CD4-positive, alpha-beta T cell treated with Interleukin-4 for 1 hour (primary cell): ENCODE measurements at regions not wholly inside any gene's neighbourhood (a gene's known extent, or its start where the extent isn't known, plus 50 kb on each side); places are given as distances from the start of the nearest gene placed in this dataset.
"Not testable (repeated sequence)": the region's sequence is repeated elsewhere in the genome, so short reads cannot be mapped to it uniquely, and the experiment has no call there.

Experiments
- DNase-seq, 2 donors: peaks; one replicate each; pipeline ENCODE4 v3.0.0-alpha.2; 2020 to 2022

DNA sequence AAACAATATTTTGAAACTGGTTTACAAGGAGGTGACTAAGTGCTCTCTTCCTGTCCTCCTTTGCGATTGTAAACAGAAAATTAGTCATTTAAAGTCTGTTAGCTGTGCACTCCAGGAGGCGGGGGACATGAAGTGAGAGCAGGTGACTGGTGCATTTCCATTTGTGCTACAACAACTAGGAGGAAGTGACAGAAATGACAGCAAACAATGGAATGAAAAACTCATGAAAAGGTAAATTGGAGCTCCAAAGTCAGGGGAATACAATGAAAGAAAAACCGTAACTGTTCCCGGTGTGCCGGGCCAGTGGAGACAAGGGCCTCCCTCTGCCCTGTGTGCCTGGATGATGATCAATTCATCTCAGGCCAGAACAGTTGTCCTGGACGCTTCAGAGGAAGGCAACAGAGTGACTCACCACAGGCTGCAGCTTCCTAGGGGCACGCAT lies 439.9 kb downstream of the GADD45G start:
- DNase-seq, result no peak

DNA sequence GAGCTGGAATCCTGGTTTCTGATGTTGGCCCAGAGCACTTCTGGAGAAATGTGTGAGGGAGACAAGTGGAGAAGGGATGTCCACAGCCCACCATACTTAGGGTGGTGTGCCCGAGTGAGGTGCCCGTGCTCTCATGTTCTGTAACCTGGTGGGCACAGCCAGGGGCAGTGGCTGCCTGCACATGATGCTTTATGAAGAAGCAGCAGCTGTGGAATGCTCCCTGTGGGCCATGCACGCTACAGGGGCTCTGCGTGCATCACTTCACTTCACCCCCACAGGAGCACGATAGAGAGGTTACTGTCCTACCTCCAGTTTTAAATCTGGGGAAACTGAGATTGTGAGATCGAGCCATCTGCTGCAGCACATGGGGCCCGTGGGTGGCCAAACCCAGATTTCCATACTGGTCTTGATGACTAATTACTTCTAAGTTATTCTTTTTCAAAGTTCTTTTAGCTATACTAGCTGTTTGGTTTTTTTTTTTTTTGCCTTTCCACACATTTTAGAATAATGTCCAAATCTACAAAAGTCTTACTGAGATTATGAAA lies 441.6 kb downstream of the GADD45G start:
- DNase-seq, result no peak

DNA sequence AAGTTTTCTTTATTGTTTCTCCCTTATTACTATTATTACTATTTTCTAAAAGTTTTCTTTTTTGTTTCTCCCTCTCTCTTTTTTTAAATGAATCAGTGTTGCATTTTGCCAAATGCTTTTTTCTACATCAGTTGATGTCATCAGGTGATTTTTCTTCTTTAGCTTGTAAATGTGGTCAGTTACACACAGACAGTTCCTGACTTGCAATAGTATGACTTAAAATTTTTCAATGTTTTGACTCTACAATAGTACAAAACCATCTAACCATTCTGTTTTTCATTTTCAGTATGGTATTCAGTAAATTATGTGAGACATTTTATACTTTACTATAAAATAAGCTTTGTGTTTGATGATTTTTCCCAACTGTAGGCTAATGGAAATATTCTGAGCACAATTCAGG lies 443.0 kb downstream of the GADD45G start:
- DNase-seq, result no peak

DNA sequence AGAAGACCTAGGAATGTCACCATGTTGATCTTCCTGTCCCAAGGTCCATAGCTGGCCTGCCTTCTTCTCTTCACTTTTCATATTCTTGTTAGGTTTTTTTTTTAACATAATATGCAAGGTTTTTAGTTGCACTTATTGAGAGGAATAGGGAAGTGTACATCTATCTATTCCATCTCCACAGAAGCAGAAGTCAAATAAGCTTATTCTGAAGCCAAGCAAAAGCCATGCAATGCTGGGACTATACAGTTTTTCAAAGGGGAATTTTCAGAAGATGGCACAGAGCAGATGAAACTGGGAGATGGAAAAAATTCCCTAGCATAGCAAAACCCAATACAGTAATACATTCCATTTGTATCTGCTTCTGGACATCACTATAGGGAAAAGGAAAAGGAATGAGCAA lies 447.6 kb downstream of the GADD45G start:
- no peak for DNase-seq

DNA sequence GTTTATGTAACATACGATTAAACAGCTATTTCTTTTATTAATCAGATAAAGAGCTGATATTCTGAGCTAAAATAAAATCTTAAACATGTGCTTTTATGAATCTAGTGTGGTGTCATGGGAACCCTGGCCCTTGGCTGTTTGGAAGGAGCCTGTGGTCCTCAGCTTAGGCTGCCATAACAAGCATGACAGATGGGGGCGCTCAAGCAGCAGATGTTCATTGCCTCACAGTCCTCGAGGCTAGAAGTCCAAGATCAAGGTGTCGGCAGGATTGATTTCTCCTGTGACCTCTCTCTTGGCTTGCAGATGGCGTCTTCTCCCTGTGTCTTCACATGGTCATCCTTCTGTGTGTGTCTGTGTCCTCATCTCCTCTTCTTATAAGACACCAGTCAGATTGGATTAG lies 448.2 kb downstream of the GADD45G start:
- DNase-seq, result no peak

DNA sequence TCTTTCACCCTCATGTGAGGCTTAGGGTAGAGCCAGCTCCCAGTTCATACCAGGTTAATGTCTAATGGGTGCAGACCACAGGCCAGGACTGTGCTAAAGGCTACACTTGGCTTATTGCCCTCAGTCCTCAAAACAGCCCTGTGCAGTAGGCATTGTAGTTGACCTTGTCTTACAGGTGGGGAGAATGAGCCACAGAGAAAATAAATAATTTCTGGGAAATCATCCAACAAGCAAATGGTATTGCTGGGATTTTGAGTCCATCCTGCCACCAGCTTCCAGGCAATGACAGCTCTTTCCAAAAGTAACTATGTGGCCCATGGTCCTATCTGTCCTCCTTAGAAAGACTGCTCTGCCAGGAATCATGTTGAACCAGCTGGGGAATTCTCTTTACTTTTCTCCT lies 450.0 kb downstream of the GADD45G start:
- DNase-seq, result no peak

DNA sequence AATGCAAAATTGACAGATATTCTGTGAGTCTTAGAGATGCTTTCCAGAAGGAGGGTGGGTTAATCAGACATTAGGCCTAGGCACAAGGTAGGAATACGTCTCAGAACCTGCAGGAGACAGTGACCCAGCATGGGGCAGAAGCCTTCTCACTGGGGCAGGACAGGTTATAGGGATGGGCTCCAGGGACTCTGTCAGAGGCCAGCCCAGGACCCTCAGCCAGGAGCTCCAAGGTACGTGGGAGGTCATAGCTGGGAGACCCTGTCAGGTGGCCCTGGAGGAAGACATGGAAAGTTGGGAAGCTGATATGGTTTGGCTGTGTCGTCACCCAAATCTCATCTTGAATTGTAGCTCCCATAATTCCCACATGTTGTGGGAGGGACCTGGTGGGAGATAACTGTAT lies 450.4 kb downstream of the GADD45G start:
- no peak for DNase-seq

DNA sequence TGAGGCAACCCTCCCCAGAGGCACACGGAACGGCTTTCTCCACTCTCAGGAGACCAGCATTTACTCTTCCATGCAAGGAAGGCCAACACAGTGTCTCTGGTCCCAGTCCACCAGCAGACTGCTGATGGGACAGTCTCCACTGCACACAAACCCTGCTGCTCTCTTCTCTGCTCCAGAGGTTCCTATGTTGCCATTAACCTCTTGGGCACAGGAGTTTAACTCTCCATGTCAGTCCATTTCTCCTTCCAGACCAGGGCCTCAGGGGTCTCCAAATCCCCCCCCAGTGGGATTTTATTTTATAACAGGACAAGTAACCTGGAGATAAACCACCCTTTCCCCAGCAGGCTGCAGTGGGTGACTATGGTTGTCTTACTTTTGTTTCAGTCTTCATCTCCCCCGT lies 452.5 kb downstream of the GADD45G start:
- DNase-seq, result no peak

DNA sequence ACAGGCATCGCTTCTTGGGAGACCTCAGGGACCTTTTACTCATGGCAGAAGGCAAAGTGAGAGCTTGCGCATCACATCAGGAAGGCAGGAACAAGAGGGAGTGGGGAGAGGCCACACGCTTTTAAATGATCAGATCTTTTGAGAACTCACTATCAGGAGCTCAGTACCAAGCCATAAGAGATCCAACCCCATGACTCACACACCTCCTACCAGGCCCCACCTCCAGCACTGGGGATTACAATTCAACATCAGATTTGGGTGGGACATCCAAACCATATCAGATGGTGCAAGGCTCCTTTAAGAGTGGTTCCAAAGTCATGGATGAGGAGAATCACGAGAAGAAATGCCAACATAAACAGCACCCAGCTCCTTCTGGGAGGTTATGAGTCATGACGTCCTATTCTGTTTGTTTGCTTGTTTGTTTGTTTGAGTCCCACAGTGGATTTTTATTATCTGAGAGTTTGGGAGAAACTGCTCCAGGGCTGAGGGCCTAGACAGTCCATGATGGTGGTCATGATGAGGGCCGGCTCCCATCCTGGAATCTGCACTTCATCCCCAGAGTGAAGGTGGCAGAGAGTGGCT lies 453.5 kb downstream of the GADD45G start:
- no peak for DNase-seq

DNA sequence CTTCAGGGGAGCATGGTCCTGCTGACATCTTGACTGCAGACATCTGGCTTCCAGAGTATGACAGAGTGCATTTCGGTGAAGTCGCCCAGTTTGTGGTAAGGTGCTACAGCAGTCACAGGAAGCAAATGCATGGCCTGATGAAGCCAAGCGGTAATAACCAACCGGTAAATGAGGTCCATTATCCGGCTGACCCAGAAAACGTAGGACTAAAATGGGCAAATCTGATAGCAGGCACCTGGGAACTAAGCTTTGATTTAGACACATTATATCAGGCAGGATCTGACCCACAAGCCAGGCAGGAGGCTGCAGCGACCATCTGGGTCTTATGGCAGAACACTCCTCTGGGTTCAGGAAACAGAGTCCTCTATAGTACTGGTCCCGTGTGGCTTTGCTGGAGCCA lies 454.6 kb downstream of the GADD45G start:
- DNase-seq, result no peak

DNA sequence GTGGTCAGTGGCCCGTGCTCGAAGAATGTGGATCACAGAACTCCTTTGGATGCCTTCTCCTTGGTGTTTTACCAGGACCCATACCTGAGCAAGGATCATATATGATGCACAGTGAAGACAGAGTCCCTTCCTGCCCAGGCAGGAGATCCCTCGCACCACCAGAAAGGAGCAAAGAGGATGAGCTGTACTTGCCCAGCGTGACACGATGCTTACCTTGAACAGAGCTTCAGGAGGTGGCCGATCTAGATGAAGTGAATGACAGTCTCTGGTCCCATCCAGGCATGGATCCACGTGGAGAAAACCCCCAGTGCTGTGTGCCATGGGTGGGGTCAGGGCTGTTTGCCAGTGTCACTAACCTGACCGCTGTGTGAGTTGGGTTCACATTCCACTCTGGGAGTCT lies 455.4 kb downstream of the GADD45G start:
- no peak for DNase-seq

DNA sequence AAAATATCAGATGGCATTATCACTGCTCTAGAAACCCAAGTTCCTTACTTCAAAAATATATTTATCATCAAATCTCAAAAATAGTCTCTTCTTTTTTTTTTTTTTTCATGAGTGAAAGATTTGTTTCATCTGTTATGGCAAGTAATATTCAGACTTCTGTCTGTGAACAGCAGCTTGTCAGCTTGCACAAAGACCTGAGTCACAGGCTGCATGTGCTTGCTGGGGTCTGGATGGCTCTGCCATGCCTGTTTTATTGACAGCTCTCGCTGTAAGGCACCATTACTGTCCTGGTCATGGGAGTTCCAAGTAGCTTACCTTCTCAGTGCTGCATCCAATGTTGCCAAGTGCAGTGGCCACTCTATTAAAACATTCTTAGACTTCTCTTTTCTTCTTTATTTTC lies 456.4 kb downstream of the GADD45G start:
- DNase-seq, result no peak

DNA sequence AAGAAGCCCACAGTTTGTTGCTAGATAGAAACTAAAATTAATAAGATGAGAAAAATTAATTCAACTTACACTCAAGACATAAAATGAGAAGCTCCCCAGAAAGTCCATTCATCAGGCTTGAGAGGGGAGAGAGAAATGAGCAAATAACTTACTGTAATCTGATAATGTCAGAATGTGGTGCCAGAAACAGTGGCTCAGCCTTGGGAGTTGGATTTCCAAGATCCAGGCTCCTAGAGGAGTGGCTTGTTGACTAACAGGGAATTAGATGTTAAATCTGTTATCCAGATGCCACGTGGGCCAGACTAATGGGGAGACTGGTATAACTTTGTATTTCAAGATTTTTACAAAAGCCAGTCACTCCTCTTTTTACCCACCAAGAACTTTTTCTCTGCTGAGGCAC lies 458.2 kb downstream of the GADD45G start:
- DNase-seq, result no peak

DNA sequence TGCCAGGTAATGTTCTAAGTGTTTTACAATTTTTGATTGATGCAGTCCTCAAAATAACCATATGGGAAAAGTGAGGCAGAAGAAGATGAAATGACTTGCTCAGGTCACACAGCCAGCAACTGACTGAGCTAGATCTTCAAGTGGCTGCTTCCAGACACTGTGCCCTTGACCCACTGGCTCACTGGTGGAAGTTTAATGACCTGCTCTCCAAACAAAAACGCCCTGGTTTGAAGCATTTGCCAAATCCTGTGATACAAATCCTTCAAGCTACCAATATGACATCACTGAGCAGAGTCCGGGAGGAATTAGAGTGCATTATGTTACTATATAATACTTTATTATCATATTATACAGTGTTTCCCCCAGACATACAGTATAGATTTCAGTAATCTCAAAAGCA lies 459.4 kb downstream of the GADD45G start:
- no peak for DNase-seq

DNA sequence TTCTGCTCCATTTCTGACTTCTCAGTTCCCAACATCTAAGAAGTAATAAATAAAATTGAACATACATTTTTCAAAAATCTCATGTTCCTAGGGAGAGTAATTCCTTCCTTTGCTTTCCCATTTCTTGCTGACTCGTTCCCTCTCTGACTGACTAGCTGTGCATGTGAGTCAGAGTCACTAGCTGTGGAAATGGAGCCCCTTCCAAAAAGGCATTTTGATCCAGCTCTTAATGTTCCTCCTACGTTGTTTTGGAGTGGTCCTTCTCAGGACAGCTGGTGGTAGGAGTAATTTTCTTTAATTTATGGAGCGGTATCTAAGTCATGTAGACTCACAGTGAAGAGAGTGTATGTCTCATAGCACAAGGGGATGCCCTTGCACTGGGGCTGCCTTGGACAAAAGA lies 460.2 kb downstream of the GADD45G start:
- no peak for DNase-seq

DNA sequence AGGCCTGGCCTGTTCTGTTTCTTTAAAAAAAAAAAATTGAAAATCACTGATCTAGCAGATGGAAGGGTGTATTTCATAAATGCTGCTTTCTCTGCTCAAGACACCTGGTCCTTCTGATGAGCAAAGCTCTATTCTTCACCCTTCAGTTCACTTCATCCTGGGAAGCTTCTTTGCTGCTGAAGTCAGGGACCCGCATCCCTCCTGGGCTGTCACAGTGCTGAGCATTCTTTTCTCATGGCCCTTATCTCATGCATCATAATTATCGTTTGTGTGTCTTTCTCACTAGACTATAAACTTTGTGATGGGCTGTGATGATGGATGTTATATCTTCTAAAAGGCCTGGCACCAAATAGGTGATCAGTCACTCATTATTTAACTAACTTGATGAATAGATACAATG lies 461.0 kb downstream of the GADD45G start:
- no peak for DNase-seq

DNA sequence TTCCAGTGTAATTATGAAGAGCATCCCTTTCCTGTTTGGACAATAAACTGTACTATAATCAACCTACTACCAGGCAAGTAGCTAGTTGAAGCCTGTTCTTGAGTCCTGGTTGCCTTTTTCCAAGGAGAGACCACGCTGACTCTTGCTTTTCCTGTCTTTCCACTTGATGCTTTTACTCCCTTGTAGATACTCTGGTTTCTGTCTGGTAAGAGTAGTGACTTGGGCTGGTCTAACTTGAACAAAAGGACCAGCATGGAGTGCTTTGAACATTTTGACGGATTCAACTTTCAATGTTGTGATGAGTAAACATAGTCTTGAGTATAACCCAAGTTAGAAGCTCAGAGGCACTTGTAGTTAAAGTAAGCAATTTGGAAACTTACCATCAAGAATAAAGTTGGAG lies 464.3 kb downstream of the GADD45G start:
- DNase-seq, result no peak

DNA sequence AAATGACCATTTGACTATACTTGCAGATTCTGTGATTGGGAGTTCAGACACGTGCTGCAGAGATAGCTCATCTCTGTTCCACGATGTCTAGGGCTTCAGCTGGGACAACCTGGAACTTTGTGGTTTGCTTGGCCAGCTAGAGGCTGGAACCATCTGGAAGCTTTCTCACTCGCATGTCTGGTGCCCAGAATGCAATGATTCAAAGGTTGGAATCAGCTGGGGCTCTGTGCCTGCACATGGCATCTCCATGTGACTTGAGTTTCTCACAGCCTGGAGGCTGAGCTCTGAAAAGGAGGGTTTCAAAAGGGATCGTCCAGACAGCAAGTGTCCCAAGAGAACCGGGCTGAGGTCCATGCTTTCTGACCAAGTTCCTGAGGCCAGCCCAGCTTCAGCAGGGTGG lies 465.2 kb downstream of the GADD45G start:
- no peak for DNase-seq

DNA sequence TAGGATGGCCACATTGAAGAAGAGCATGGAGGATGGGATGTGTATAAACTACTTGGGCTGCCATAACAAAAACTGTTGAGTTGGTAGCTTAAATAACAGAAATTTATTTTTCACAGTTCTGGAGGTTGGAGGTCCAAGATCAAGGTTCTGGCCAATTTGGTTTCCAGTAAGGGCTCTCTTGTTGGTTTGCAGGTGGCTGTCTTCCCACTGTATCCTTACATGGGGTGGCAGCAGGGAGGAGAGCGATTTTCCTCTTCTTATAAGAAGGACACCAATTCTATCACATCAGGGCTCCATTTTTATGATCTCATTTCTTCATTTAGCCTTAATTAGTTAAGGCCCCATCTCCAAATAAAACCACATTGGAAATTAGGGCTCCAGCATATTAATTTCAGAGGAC lies 465.7 kb downstream of the GADD45G start:
- no peak for DNase-seq

DNA sequence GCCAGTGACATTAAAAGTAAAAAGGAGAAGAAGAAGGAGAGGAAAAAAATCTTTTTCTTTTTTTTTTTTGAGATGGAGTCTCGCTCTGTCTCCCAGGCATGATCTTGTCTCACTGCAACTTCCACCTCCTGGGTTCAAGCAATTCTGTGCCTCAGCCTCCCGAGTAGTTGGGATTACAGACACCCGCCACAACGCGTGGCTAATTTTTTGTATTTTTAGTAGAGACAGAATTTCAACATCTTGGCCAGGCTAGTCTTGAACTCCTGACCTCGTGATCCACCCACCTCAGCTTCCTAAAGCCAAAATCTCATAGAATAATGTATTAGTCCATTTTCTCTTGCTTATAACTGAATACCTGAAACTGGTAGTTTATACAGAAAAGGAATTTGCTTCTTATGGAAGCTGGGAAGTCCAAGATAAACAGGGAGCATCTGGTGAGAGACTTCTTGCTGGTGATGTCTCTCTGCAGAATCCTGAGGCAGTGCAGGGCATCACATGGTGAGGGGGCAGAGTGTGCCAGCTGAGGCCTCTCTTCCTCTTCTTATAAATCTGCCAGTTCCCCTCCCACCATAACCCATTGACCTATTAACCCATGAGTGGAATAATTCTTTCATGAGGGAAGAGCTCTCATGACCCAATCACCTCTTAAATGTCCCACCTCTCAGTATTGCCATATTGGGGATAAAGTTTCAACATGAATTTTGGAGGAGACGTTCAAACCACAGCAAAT lies 466.3 kb downstream of the GADD45G start:
- DNase-seq, result no peak

DNA sequence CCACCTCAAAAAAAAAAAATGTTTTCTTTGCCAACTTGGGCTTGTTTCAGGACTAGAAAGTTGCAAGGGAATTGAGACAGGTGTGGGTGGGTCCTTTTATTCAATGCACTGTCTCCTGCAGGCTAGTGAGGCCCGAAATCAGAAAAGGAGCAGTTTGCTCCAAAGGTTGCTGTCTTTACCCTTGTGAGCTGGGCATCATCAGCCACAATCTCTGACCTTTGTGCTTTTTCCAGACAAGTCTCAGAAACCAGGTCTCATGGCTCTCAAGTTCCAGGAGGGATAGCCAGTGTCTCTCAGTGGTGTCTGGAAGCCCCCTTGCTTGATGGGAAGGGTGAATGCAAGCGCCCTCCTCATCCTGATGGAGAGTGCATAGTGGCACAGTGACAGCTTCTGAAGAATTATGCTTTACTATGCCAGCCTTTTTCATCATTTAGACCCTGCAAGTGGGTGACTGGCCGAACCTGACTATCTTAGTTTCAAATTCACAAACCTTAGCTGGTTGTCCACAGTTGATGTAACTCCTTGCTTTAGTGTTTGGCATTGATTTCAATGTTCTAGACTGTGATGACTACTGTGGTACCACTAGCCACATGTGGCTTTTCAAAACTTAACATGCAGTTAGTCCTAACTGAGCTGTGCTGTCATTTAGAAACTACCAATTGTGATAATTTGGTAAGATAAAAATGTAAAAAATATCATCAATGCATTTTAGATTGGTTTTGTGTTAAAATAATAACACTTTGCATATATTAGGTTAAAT lies 468.6 kb downstream of the GADD45G start:
- DNase-seq, result no peak

DNA sequence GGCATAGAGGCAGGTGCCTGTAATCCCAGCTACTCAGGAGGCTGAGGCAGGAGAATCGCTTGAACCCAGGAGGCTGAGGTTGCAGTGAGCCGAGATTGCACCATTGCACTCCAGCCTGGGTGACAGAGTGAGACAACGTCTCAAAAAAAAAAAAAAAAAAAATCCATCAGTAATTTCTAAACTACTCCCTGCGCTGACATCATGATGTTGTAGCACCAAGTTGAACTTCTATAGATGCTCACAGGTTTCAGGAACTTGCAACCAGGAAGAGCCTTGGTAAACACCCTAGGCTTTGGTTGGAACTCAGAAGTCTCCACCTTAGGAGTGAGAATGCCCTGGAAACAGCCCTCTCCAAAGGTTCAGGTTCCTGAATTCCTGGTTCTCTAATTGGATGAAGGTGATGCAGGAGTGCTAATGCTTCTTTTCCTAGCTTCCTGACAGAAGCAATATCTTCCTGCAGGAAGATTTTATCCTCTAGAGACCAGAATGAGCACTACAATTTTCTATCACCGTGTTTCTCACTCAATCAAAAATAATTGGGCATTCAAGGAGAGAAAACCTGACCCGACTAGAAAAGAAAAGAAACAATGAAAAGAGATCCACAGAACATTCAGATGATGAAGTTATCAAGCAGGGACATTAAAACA lies 469.6 kb downstream of the GADD45G start:
- no peak for DNase-seq

DNA sequence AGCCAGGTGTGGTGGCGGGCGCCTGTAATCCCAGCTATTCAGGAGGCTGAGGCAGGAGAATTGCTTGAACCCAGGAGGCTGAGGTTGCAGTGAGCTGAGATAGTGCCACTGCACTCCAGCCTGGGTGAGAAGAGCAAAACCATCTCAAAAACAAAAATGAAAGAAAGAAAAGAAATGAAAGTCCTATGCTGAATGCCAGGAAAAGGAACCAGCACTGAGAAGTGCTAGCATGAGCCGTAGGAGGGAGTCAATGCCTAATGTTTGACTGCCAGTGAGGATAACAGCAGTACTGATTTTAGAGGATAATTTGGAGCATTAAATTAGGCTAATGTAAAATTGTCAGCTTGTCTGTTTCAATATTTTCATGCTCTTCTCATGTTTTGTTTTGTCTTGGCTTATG lies 472.8 kb downstream of the GADD45G start:
- DNase-seq, result not testable (repeated sequence)
